ENCODE measurements at regions not wholly inside any gene's neighbourhood (a gene's known extent, or its start where the extent isn't known, plus 50 kb on each side); places are given as distances from the start of the nearest gene placed in this dataset.

DNA sequence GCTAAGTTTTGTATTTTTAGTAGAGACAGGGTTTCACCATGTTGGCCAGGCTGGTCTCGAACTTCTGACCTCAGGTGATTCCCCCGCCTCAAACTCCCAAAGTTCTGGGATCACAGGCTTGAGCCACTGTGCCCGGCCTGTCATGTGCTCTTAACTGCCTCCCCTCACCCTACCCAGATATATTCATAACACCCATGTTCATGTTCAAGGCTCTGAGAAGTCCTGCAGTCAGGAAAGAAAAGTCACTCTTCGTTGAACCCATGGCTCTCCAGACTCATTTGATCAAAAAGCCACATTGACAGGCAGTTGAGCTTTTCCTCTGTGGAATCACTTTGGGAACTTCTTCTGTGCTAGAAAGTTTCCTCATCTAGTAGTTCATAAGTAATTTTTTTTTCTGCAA is 545.5 kb upstream of the TBX3 start:
- H3K4me1 ChIP-seq (replicated peaks in 1 of 2; ENCODE audit: control insufficient read depth in 2 of 2, insufficient read depth in 2 of 2, low read length in 2 of 2) = no peaks in the 10 kb centered on the region
- FAIRE-seq (no peak), DNase-seq (ENCODE audit: extremely low read depth in 1 of 4, low spot score in 3 of 4) (no peak), ATAC-seq (no peak)
- no peak overlapping the region for H2AFZ ChIP-seq (ENCODE audit: low read depth, low read length)
- ChIA-PET CTCF (ENCODE audit: low intra/inter-chr PET ratio) (no interaction called here), POLR2A (no interaction called here)
- H4K20me1 ChIP-seq (replicated peaks; ENCODE audit: control insufficient read depth, insufficient read depth, low read length) = no peaks in the 10 kb centered on the region; the same call in 1 of the 2 replicates
- no peak overlapping the region for H3K27ac ChIP-seq (ENCODE audit: extremely low read depth, low read depth, low read length)
- no peaks in the 10 kb centered on the region for H3K36me3 ChIP-seq (ENCODE audit: control insufficient read depth, insufficient read depth, low read length)
- no TSS peak for BruUV-seq (replicated peaks)
- intact Hi-C loops (cut with micrococcal nuclease) (no loop called here), in situ Hi-C loops (cut with MboI) (no loop called here)
- WGBS (ENCODE audit: insufficient coverage, low coverage, missing lambda C conversion rate) = 3% methylated on average over 4 of the region's 4 CpGs
- no peaks in the 10 kb centered on the region for H3K79me2 ChIP-seq (ENCODE audit: control insufficient read depth, insufficient read depth, low read length)
- H3K9me1 ChIP-seq (ENCODE audit: control insufficient read depth, insufficient read depth, low read length) = no peaks in the 10 kb centered on the region
- no peak overlapping the region for H3K9ac ChIP-seq (ENCODE audit: insufficient read depth in 1 of 2, low read depth in 2 of 2, low read length in 2 of 2)
- H3K4me2 ChIP-seq (ENCODE audit: insufficient read depth, low read length) = no peak overlapping the region
- no peaks in the 10 kb centered on the region for H3K9me3 ChIP-seq (replicated peaks; ENCODE audit: control insufficient read depth, insufficient read depth, low read depth, low read length)
- TF ChIP-seq SMARCA5 (IDR thresholded peaks at IDR 0.05) (no peak), ZNF239 (CRISPR knock-in tag; IDR thresholded peaks at IDR 0.05) (peak; percentile 98)
- no peak overlapping the region for H3K4me3 ChIP-seq
- no peaks in the 10 kb centered on the region; a peak in 2 of 5 replicates for H3K27me3 ChIP-seq (ENCODE audit: control insufficient read depth in 2 of 2, insufficient read depth in 2 of 2, low read length in 2 of 2)

DNA sequence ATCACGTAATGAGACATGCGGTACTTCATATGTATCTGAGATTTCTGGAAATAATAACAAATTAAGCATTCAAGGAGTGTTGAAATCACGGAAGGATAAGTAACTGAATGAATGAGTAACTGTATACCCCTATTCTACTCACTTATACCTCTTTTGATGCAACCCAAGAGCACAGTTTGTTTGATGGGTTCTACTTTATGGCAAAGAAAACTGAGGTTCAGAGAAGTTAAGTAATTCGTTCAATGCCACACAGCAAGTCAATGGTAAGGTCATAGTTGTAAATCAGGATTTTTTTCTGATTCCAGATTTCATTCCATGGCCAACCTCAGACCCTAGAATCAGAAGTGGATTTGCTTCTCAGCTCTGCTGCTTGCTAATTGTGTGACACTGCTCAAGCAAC is 544.5 kb upstream of the TBX3 start:
- TF ChIP-seq RBM25 (IDR thresholded peaks at IDR 0.05; ENCODE audit: low read depth, low read length, severe bottlenecking) (peak; percentile 90), RFX7 (CRISPR knock-in tag; IDR thresholded peaks at IDR 0.05) (no peak)
- BruUV-seq (replicated peaks) = no TSS peak
- WGBS (ENCODE audit: insufficient coverage, low coverage, missing lambda C conversion rate) = 1% methylated on average over 4 of the region's 4 CpGs

More for the DNA sequence above, 544.5 kb upstream of the TBX3 start:
- Histone ChIP-seq H3K9me1 (ENCODE audit: control insufficient read depth, insufficient read depth, low read length) (no peaks in the 10 kb centered on the region), H3K36me3 (ENCODE audit: control insufficient read depth, insufficient read depth, low read length) (no peaks in the 10 kb centered on the region), H2AFZ (ENCODE audit: low read depth, low read length) (no peak overlapping the region), H3K9ac (ENCODE audit: insufficient read depth in 1 of 2, low read depth in 2 of 2, low read length in 2 of 2) (no peak overlapping the region), H3K4me3 (no peak overlapping the region), H3K4me2 (ENCODE audit: insufficient read depth, low read length) (no peak overlapping the region), H3K27me3 (ENCODE audit: control insufficient read depth in 2 of 2, insufficient read depth in 2 of 2, low read length in 2 of 2) (no peaks in the 10 kb centered on the region; a peak in 2 of 5 replicates), H4K20me1 (replicated peaks; ENCODE audit: control insufficient read depth, insufficient read depth, low read length) (no peaks in the 10 kb centered on the region; the same call in 1 of the 2 replicates), H3K79me2 (ENCODE audit: control insufficient read depth, insufficient read depth, low read length) (no peaks in the 10 kb centered on the region), H3K27ac (ENCODE audit: extremely low read depth, low read depth, low read length) (no peak overlapping the region), H3K4me1 (replicated peaks in 1 of 2; ENCODE audit: control insufficient read depth in 2 of 2, insufficient read depth in 2 of 2, low read length in 2 of 2) (no peaks in the 10 kb centered on the region), H3K9me3 (replicated peaks; ENCODE audit: control insufficient read depth, insufficient read depth, low read depth, low read length) (no peaks in the 10 kb centered on the region)
- in situ Hi-C loops (cut with MboI) = no loop called here
- ChIA-PET CTCF (ENCODE audit: low intra/inter-chr PET ratio) (no interaction called here), POLR2A (no interaction called here)
- DNase-seq (ENCODE audit: extremely low read depth in 1 of 4, low spot score in 3 of 4) (no peak), ATAC-seq (no peak), FAIRE-seq (no peak)
- intact Hi-C loops (cut with micrococcal nuclease) = no loop called here

All from K562 (cell line).